ENCODE measurements at regions not wholly inside any gene's neighbourhood (a gene's known extent, or its start where the extent isn't known, plus 50 kb on each side); places are given as distances from the start of the nearest gene placed in this dataset.

DNA sequence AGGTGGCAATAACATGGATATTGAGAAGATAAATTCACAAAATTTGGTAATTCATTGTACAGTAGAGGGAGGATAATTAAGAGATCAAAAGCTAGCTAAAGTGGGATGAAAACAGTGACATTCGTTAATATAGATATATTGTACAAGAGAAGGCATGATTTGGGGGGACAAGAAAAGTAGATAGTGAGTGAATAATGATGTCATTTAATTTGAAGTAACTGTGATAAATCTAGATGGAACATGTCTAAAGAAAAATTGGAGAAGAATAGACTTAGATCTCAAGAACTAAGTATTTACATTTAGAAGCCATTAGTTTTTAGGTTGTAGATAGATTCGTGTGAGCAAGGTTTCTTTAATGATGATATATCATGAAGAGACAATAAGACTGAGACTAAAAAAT lies 594.0 kb upstream of the RGS18 start:
- TF ChIP-seq, protein P1, sequence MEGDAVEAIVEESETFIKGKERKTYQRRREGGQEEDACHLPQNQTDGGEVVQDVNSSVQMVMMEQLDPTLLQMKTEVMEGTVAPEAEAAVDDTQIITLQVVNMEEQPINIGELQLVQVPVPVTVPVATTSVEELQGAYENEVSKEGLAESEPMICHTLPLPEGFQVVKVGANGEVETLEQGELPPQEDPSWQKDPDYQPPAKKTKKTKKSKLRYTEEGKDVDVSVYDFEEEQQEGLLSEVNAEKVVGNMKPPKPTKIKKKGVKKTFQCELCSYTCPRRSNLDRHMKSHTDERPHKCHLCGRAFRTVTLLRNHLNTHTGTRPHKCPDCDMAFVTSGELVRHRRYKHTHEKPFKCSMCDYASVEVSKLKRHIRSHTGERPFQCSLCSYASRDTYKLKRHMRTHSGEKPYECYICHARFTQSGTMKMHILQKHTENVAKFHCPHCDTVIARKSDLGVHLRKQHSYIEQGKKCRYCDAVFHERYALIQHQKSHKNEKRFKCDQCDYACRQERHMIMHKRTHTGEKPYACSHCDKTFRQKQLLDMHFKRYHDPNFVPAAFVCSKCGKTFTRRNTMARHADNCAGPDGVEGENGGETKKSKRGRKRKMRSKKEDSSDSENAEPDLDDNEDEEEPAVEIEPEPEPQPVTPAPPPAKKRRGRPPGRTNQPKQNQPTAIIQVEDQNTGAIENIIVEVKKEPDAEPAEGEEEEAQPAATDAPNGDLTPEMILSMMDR (IDR thresholded peaks at IDR 0.05 in 8 of 11, conservative IDR thresholded peaks at IDR 0.05 in 3 of 11), result no peak
- no peak for TF ChIP-seq POLR2A (IDR thresholded peaks at IDR 0.05)
